Prostate gland (tissue), 2 donors: ENCODE measurements at regions not wholly inside any gene's neighbourhood (a gene's known extent, or its start where the extent isn't known, plus 50 kb on each side); places are given as distances from the start of the nearest gene placed in this dataset.

Experiments used
- POLR2AphosphoS5 ChIP-seq: sonication (generic); formaldehyde crosslinking; IDR thresholded peaks from one replicate; pipeline ENCODE4 v1.6.1; 2017; ENCODE audit warnings: antibody characterized with exemption
- TF ChIP-seq, protein P1 (sequence below), 4 experiments: fragments of 200-600 bp in 2 of 4; fragments of 450-650 bp in 2 of 4; sonication (generic) in 2 of 4; IDR thresholded peaks; 1 replicate in 3 of 4; 2 replicates in 1 of 4; pipeline ENCODE4 v1.5.1; 2016 to 2019; ENCODE audit warnings: antibody characterized with exemption in 4 of 4, mild to moderate bottlenecking in 2 of 4, moderate library complexity in 2 of 4

DNA sequence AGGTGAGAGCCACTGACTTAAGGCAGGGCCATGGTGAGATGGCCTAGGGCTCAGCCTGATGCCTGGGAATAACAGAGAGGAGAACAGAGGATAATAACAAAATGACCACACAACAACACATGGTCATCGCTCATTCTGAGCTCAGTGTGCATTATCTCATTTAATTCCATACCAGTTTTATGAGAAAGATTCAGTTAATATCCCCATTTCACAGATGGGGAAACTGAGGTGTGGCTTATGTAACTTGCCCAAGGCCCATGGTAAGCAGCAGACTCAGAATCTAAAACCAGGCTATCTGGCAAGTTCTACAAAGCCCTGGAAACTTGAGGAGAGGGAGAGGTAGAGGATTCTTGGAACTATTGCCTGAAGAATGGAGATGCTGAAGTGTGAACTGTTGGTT, 200.9 kb upstream of the PMEPA1 start:
- no peak for TF ChIP-seq POLR2AphosphoS5
- TF ChIP-seq, protein P1, sequence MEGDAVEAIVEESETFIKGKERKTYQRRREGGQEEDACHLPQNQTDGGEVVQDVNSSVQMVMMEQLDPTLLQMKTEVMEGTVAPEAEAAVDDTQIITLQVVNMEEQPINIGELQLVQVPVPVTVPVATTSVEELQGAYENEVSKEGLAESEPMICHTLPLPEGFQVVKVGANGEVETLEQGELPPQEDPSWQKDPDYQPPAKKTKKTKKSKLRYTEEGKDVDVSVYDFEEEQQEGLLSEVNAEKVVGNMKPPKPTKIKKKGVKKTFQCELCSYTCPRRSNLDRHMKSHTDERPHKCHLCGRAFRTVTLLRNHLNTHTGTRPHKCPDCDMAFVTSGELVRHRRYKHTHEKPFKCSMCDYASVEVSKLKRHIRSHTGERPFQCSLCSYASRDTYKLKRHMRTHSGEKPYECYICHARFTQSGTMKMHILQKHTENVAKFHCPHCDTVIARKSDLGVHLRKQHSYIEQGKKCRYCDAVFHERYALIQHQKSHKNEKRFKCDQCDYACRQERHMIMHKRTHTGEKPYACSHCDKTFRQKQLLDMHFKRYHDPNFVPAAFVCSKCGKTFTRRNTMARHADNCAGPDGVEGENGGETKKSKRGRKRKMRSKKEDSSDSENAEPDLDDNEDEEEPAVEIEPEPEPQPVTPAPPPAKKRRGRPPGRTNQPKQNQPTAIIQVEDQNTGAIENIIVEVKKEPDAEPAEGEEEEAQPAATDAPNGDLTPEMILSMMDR (IDR thresholded peaks at IDR 0.05), result no peak
